ENCODE measurements at regions not wholly inside any gene's neighbourhood (a gene's known extent, or its start where the extent isn't known, plus 50 kb on each side); places are given as distances from the start of the nearest gene placed in this dataset.

GRCh38 chr4:1583051-1583785 is 100.9 kb downstream of the FAM53A start:
- TF ChIP-seq CTCF (IDR thresholded peaks at IDR 0.05): no peak
- TF ChIP-seq POLR2A (IDR thresholded peaks at IDR 0.05): no peak

All from uterus (tissue), 2 donors.